WERI-Rb-1 (cell line): ENCODE measurements at regions not wholly inside any gene's neighbourhood (a gene's known extent, or its start where the extent isn't known, plus 50 kb on each side); places are given as distances from the start of the nearest gene placed in this dataset.

Source experiments
- DNase-seq: peaks from one replicate; pipeline ENCODE4 v3.0.0-alpha.2; 2020
- H3K27ac ChIP-seq: fragments of 250-450 bp; sonication (Bioruptor Pico); 2 replicates; pipeline ENCODE4 v1.5.1; 2020; ENCODE audit warnings: mild to moderate bottlenecking, moderate library complexity
- H3K27me3 ChIP-seq: fragments of 250-450 bp; sonication (Bioruptor Pico); 2 replicates; pipeline ENCODE4 v1.5.1; 2021; ENCODE audit warnings: mild to moderate bottlenecking, low read depth, moderate library complexity; ENCODE audit not compliant: insufficient read depth, severe bottlenecking
- H3K36me3 ChIP-seq: fragments of 250-450 bp; sonication (Bioruptor Pico); 2 replicates; pipeline ENCODE4 v1.5.1; 2020; ENCODE audit warnings: mild to moderate bottlenecking, moderate library complexity
- H3K4me3 ChIP-seq: 2 replicates; pipeline ENCODE4 v1.5.1; 2011; ENCODE audit warnings: low read depth, mild to moderate bottlenecking, control low read depth, low read length
- H3K9me3 ChIP-seq: fragments of 250-450 bp; sonication (Bioruptor Pico); 2 replicates; pipeline ENCODE4 v1.5.1; 2021; ENCODE audit warnings: mild to moderate bottlenecking, moderate library complexity; ENCODE audit not compliant: severe bottlenecking
- TF ChIP-seq, protein P1 (sequence below): IDR thresholded peaks from 2 replicates; pipeline ENCODE4 v1.5.1; 2011; ENCODE audit warnings: low read depth, mild to moderate bottlenecking, control low read depth, inconsistent platforms, low read length

DNA sequence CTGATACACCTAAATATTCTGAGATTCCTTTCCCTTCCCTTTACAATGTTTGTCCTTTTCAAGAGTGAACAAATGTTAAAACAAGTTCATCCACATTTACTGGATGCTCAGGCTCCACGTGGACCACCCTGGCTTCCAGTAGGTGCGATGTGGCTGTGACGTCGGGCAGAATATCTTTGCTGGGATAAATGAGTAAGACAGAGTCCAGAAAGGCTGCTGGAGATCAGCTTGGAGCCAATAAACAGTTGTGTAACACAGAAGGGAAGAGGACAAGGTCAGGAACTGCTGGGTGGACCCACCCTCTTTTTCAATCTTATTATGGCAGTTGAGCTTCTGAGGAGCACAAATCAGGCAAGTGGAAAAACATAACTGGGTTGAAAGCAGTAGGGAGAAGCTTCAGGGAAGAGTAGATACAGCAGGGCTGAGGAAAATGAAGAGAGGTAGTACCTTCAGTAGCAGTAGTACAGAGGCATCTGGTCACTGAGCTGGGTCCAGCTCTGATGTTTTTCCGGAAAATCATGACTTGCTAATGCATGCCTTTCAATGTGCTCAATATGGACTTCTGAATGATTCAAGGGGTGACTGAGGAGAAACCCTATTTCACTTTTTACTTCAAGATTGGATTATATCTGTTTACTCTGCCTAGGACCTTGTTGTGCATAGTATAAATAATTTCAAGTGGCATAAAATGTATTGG is 171.8 kb upstream of the MAD2L1 start:
- no peak overlapping the region for H3K27ac ChIP-seq

GRCh38 chr4:120236873-120237272 is 170.2 kb upstream of the MAD2L1 start:
- TF ChIP-seq, protein P1, sequence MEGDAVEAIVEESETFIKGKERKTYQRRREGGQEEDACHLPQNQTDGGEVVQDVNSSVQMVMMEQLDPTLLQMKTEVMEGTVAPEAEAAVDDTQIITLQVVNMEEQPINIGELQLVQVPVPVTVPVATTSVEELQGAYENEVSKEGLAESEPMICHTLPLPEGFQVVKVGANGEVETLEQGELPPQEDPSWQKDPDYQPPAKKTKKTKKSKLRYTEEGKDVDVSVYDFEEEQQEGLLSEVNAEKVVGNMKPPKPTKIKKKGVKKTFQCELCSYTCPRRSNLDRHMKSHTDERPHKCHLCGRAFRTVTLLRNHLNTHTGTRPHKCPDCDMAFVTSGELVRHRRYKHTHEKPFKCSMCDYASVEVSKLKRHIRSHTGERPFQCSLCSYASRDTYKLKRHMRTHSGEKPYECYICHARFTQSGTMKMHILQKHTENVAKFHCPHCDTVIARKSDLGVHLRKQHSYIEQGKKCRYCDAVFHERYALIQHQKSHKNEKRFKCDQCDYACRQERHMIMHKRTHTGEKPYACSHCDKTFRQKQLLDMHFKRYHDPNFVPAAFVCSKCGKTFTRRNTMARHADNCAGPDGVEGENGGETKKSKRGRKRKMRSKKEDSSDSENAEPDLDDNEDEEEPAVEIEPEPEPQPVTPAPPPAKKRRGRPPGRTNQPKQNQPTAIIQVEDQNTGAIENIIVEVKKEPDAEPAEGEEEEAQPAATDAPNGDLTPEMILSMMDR: no peak
- H3K36me3 ChIP-seq: no peaks in the 10 kb centered on the region
- no peak for DNase-seq
- no peak overlapping the region for H3K4me3 ChIP-seq
- no peaks in the 10 kb centered on the region for H3K9me3 ChIP-seq
- H3K27ac ChIP-seq: no peak overlapping the region
- H3K27me3 ChIP-seq: no peaks in the 10 kb centered on the region

More for the DNA sequence above, 171.8 kb upstream of the MAD2L1 start:
- Histone ChIP-seq H3K9me3 (no peaks in the 10 kb centered on the region), H3K4me3 (no peak overlapping the region), H3K27me3 (no peaks in the 10 kb centered on the region), H3K36me3 (no peaks in the 10 kb centered on the region)
- TF ChIP-seq, protein P1: no peak
- DNase-seq: no peak

GRCh38 chr4:120232050-120232449 is 165.4 kb upstream of the MAD2L1 start:
- no peaks in the 10 kb centered on the region for H3K36me3 ChIP-seq
- no peak overlapping the region for H3K4me3 ChIP-seq
- no peak for DNase-seq
- no peak overlapping the region for H3K27ac ChIP-seq
- H3K9me3 ChIP-seq: no peaks in the 10 kb centered on the region
- H3K27me3 ChIP-seq: no peaks in the 10 kb centered on the region
- TF ChIP-seq, protein P1: no peak

DNA sequence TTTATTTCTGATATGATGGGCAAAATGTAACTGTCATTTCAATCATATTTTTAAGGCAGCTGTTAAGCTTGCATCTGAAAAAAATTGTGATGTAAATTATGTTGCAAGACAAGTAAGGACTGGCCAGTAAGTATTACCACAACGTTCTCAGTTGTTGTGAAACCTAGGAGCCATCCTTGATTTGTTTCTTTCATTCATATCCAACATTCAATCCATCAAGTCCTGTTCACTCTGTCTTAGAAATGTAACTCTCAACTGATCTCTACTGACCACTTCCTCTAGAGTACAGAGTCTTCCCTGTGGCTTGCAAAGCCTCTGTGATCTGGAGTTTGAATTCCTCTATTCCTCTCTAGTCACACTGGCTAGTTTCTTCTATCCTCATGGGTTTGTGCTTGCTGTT is 161.4 kb upstream of the MAD2L1 start:
- TF ChIP-seq, protein P1: no peak
- Histone ChIP-seq H3K9me3 (no peaks in the 10 kb centered on the region), H3K4me3 (no peak overlapping the region), H3K27me3 (no peaks in the 10 kb centered on the region), H3K36me3 (no peaks in the 10 kb centered on the region), H3K27ac (no peak overlapping the region)
- no peak for DNase-seq

DNA sequence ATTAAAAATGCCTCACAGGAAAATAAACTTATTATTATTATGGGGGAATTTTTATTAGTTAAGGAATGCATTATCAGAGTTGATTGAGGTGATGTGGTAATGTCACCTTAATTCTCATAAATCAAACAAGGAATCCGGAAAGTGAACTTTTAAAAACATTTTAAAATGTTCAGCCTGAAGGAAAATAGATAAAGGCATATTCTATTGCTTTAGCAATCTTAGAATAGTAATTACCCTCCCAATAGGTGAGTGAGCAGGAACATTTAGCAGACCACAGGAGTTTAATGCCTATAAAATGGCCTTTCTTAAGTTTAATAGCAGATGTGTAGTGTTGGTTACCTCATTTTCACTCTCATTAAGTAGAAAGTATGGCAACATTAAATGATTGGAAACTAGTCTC is 160.9 kb upstream of the MAD2L1 start:
- no peak overlapping the region for H3K27ac ChIP-seq
- no peaks in the 10 kb centered on the region for H3K27me3 ChIP-seq
- no peaks in the 10 kb centered on the region for H3K36me3 ChIP-seq
- TF ChIP-seq, protein P1: no peak
- no peak overlapping the region for H3K4me3 ChIP-seq
- no peak for DNase-seq
- no peaks in the 10 kb centered on the region for H3K9me3 ChIP-seq

DNA sequence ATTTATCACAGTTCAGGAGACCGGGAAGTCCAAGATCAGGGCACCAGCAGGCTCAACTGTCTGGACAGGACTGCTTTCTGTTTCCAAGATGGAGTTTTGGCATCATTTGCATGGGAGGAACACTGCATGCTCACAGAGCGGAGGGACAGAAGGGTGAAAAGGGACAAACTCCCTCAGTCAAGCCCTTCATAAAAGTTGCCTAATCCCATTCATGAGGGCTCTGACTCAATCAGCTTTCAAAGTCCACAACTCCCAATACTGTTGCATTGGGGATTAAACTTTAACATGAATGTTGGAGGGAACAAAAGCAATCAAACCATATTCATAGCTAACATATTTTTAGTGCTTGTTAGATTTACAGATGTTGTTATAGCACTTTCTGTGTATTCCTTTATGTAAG is 158.9 kb upstream of the MAD2L1 start:
- TF ChIP-seq, protein P1: no peak
- Histone ChIP-seq H3K36me3 (no peaks in the 10 kb centered on the region), H3K4me3 (no peak overlapping the region), H3K27me3 (no peaks in the 10 kb centered on the region), H3K9me3 (no peaks in the 10 kb centered on the region), H3K27ac (no peak overlapping the region)
- DNase-seq: no peak
